ENCODE measurements at regions not wholly inside any gene's neighbourhood (a gene's known extent, or its start where the extent isn't known, plus 50 kb on each side); places are given as distances from the start of the nearest gene placed in this dataset.
"Not testable (repeated sequence)": the region's sequence is repeated elsewhere in the genome, so short reads cannot be mapped to it uniquely, and the experiment has no call there.

DNA sequence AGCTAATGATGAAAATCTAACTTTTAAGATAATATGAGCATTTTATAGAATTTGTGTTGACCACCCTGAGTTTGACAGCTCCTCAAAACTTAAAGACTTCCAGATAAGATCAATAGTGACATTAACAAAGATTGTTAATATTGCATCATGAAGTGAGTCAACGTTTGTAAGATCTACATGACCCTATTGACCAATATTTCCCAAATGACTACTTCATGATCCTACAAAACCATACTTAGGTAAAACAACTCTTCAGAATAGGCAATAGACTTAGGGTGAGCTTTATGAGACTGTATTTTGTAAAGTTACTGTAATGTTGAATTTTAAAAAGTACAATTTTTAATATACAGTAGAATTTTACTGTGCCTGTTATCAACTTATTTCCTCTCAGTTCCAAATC, 422.7 kb upstream of the ALCAM start:
- H3K4me3 ChIP-seq (ENCODE audit: low read length), result no peak overlapping the region
- TF ChIP-seq, protein P1, sequence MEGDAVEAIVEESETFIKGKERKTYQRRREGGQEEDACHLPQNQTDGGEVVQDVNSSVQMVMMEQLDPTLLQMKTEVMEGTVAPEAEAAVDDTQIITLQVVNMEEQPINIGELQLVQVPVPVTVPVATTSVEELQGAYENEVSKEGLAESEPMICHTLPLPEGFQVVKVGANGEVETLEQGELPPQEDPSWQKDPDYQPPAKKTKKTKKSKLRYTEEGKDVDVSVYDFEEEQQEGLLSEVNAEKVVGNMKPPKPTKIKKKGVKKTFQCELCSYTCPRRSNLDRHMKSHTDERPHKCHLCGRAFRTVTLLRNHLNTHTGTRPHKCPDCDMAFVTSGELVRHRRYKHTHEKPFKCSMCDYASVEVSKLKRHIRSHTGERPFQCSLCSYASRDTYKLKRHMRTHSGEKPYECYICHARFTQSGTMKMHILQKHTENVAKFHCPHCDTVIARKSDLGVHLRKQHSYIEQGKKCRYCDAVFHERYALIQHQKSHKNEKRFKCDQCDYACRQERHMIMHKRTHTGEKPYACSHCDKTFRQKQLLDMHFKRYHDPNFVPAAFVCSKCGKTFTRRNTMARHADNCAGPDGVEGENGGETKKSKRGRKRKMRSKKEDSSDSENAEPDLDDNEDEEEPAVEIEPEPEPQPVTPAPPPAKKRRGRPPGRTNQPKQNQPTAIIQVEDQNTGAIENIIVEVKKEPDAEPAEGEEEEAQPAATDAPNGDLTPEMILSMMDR (conservative IDR thresholded peaks at IDR 0.05; ENCODE audit: low read length), result no peak
- DNase-seq (ENCODE audit: low read depth), result no peak

DNA sequence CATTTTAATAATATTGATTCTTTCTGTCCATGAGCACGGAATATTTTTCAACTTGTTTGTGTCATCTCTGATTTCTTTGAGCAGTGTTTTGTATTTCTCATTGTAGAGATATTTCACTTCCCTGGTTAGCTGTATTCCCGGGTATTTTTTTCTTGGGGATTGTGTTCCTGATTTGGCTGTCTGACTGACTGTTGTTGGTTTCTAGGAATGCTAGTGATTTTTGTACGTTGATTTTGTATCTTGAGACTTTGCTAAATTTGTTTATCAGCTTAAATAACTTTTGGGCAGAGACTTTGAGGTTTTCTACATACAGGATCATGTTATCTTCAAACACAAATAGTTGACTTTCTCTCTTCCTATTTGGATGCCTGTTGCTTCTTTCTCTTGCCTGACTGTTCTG, 418.8 kb upstream of the ALCAM start:
- no peak overlapping the region for H3K4me3 ChIP-seq (ENCODE audit: low read length)
- TF ChIP-seq, protein P1 (conservative IDR thresholded peaks at IDR 0.05; ENCODE audit: low read length), result no peak
- DNase-seq (ENCODE audit: low read depth), result no peak

DNA sequence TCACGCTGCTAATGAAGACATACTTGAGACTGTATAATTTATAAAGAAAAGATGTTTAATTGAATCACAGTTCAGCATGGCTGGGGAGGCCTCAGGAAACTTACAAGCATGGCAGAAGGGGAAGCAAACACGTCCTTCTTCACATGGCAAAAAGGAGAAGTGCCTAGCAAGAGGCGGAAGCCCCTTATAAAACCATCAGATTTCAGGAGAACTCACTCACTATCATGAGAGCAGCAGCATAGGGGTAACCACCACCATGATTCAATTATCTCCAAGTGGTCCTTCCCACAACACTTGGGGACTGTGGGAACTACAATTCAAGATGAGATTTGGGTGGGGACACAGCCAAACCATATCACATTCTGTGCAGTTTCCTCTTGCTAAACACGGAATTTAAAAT, 416.9 kb upstream of the ALCAM start:
- not testable (repeated sequence) for DNase-seq (ENCODE audit: low read depth)

DNA sequence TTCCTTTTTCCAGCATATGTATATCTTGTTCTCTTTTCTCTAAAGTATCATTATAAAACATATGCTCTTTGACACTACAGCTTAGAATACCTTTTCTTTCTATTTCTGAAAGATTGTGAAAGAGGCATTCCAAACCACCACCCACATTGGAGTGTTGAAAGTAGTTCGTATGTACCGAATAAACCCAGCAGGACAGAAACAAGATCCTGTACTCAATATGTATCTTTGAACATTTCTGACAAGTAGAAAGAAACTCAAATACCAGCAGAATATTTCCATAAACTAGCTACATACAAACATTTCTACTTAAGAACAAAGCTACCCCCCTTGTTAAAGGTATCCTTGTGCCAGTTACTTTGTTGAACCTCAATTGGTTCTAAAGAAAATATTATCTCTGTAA, 415.3 kb upstream of the ALCAM start:
- no peak overlapping the region for H3K4me3 ChIP-seq (ENCODE audit: low read length)
- no peak for DNase-seq (ENCODE audit: low read depth)
- TF ChIP-seq, protein P1 (conservative IDR thresholded peaks at IDR 0.05; ENCODE audit: low read length), result no peak

More for the DNA sequence above, 416.9 kb upstream of the ALCAM start:
- not testable (repeated sequence) for H3K4me3 ChIP-seq (ENCODE audit: low read length)

DNA sequence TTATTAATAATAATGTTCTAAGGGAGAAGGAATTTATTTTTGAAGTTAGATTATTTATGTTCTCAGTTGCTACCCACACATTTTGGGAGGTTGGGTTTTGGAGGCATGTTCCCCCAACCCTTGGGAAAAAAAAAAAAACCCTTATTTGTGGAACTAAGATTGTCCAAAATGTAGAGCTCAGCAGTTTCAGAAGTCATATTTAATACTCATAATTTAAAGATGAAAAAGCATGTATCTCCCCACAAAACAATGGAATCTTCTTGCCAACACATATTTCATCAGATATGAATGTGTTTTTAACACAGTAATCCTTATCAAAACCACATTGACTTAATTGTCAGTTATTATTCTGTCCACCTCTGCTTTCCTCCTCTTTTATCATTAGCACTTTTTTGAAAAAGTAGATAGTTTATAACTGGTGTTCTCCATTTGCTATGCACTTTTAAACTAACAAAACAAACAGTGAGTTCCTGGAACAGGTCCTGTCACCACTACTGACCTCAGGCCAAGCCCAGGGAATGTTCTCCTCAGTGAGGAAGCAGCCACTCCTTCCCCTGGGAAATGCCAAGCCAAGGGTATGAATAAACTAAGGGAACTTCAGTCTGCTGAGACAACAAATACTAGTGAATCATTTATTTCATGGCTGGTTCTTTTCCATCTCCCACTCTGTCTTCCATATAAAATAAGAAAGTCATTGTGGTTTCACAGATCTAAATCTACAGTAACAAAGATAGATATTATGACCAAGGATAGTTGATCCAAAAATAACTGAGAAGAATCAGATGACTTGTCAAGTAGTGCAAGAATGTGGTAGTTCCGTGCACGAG, 414.4 kb upstream of the ALCAM start:
- TF ChIP-seq, protein P1 (conservative IDR thresholded peaks at IDR 0.05; ENCODE audit: low read length), result no peak
- peak; percentile 82 for DNase-seq (ENCODE audit: low read depth)
- no peak overlapping the region for H3K4me3 ChIP-seq (ENCODE audit: low read length)

DNA sequence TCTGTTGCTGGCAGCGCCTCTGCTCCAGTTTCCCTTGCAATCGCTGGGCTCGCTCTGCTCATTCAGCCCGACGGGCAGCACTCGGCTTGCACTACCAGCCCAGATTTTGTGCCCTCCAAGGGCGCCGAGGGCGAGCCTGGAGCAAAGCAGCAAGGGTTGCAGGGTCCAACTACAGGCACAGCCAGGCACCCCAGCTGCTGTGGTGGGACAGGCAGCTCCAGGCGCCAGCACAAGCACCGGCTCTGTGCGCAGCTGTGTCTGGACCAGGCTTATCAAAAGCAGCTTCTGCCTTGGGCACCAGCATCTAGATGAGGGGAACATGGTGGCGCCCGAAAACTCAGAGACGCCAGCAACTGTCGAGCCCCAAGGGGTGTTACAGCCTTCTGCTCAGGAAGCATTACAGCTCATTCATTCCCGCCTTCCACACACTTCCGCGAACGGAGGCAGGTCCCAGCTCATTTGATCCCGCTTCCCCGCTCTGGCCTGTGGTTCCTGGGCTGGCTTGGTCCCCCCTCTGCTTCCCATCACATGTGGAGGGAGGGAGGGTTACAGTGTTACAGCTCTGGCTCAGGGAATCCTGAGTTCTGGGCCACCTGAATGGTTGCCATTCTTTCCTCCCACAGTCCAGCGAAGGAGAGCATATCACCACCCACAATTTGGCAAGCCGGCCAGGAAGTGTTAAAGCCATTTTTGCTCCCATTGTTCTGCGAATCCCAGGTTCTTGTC, 409.9 kb upstream of the ALCAM start:
- no peak for DNase-seq (ENCODE audit: low read depth)
- TF ChIP-seq, protein P1 (conservative IDR thresholded peaks at IDR 0.05; ENCODE audit: low read length), result no peak
- no peak overlapping the region for H3K4me3 ChIP-seq (ENCODE audit: low read length)

DNA sequence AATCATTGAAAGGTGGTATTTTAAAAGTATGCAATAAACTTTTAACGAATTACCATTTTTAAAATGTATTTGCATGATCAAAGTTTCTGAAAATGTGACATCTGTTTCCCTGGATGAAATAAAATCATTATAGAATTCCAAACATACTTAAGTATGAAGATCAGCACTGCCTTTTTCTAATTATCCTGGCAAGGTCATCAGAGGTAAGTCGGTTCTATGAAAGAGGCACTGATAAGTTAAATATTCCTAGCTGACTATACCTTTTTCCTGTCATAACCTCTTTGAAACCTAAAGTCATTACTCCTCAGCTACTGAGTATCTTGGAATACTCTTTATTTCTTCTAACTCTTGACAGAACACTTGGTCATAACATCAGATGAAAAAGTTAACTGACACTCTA, 406.1 kb upstream of the ALCAM start:
- DNase-seq (ENCODE audit: low read depth), result peak; percentile 32
- no peak overlapping the region for H3K4me3 ChIP-seq (ENCODE audit: low read length)
- TF ChIP-seq, protein P1 (conservative IDR thresholded peaks at IDR 0.05; ENCODE audit: low read length), result no peak
